B cell (primary cell): ENCODE measurements at regions not wholly inside any gene's neighbourhood (a gene's known extent, or its start where the extent isn't known, plus 50 kb on each side); places are given as distances from the start of the nearest gene placed in this dataset.

Experiments used
- EZH2 ChIP-seq: IDR thresholded peaks from 2 replicates; pipeline ENCODE4 v1.6.1; 2012; ENCODE audit warnings: borderline replicate concordance, low read depth, mild to moderate bottlenecking, moderate library complexity, low read length; ENCODE audit not compliant: insufficient read depth, poor library complexity, severe bottlenecking
- TF ChIP-seq, protein P1 (sequence below): fragments of 200-600 bp; IDR thresholded peaks from one replicate; pipeline ENCODE4 v1.8.0; 2022; ENCODE audit warnings: antibody characterized with exemption, mild to moderate bottlenecking

GRCh38 chr5:143536364-143536763 is 132.9 kb upstream of the NR3C1 start:
- TF ChIP-seq, protein P1, sequence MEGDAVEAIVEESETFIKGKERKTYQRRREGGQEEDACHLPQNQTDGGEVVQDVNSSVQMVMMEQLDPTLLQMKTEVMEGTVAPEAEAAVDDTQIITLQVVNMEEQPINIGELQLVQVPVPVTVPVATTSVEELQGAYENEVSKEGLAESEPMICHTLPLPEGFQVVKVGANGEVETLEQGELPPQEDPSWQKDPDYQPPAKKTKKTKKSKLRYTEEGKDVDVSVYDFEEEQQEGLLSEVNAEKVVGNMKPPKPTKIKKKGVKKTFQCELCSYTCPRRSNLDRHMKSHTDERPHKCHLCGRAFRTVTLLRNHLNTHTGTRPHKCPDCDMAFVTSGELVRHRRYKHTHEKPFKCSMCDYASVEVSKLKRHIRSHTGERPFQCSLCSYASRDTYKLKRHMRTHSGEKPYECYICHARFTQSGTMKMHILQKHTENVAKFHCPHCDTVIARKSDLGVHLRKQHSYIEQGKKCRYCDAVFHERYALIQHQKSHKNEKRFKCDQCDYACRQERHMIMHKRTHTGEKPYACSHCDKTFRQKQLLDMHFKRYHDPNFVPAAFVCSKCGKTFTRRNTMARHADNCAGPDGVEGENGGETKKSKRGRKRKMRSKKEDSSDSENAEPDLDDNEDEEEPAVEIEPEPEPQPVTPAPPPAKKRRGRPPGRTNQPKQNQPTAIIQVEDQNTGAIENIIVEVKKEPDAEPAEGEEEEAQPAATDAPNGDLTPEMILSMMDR: no peak
- TF ChIP-seq EZH2: no peak
